WTC11 (cell line): ENCODE measurements at regions not wholly inside any gene's neighbourhood (a gene's known extent, or its start where the extent isn't known, plus 50 kb on each side); places are given as distances from the start of the nearest gene placed in this dataset.
"Not testable (repeated sequence)": the region's sequence is repeated elsewhere in the genome, so short reads cannot be mapped to it uniquely, and the experiment has no call there.

Experiments
- ZNF232 ChIP-seq: sonication (generic); formaldehyde crosslinking; IDR thresholded peaks from 2 replicates; pipeline ENCODE4 v1.8.0; 2022; ENCODE audit warnings: mild to moderate bottlenecking, missing genetic modification reagents
- TF ChIP-seq, protein P1 (sequence below): sonication (generic); formaldehyde crosslinking; conservative IDR thresholded peaks from 2 replicates; pipeline ENCODE4 v1.8.1; 2022; ENCODE audit warnings: mild to moderate bottlenecking, missing genetic modification reagents
- TF ChIP-seq, protein P2 (sequence below): sonication (generic); formaldehyde crosslinking; IDR thresholded peaks from 2 replicates; pipeline ENCODE4 v1.8.1; 2022; ENCODE audit warnings: mild to moderate bottlenecking, moderate library complexity, missing genetic modification reagents

DNA sequence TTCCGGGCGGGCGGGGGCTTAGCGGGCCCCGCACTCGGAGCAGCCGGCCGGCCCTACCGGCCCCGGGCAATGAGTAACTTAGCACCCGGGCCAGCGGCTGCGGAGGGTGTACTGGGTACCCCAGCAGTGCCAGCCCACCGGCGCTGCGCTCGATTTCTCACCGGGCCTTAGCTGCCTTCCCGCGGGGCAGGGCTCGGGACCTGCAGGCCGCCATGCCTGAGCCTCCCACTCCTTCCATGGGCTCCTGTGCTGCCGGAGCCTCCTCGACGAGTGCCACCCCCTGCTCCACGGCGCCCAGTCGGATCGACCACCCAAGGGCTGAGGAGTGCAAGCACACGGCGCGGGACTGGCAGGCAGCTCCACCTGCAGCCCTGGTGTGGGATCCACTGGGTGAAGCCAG lies 427.1 kb downstream of the NAF1 start:
- TF ChIP-seq, protein P1, sequence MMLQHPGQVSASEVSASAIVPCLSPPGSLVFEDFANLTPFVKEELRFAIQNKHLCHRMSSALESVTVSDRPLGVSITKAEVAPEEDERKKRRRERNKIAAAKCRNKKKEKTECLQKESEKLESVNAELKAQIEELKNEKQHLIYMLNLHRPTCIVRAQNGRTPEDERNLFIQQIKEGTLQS, result not testable (repeated sequence)
- TF ChIP-seq, protein P2, sequence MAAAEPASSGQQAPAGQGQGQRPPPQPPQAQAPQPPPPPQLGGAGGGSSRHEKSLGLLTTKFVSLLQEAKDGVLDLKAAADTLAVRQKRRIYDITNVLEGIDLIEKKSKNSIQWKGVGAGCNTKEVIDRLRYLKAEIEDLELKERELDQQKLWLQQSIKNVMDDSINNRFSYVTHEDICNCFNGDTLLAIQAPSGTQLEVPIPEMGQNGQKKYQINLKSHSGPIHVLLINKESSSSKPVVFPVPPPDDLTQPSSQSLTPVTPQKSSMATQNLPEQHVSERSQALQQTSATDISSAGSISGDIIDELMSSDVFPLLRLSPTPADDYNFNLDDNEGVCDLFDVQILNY, result not testable (repeated sequence)
- not testable (repeated sequence) for TF ChIP-seq ZNF232 (CRISPR knock-in tag)
